Activated CD4-positive, alpha-beta T cell treated with anti-CD3 and anti-CD28 coated beads, Interleukin-2, amount 10 ng/mL, durations not matched to agents 24 days and 14 days (primary cell): ENCODE measurements at regions not wholly inside any gene's neighbourhood (a gene's known extent, or its start where the extent isn't known, plus 50 kb on each side); places are given as distances from the start of the nearest gene placed in this dataset.
A peak's percentile ranks its signal among the peaks of the same experiment; 100 is the strongest.
"Not testable (repeated sequence)": the region's sequence is repeated elsewhere in the genome, so short reads cannot be mapped to it uniquely, and the experiment has no call there.

Experiments
- DNase-seq: peaks from one replicate; pipeline ENCODE4 v3.0.0; 2022
- H3K27ac Mint-ChIP-seq: one replicate; pipeline ENCODE4 v1.8.0; 2022; ENCODE audit warnings: mild to moderate bottlenecking, mixed read lengths
- H3K27me3 Mint-ChIP-seq: one replicate; pipeline ENCODE4 v1.8.0; 2022; ENCODE audit warnings: mixed read lengths
- H3K36me3 Mint-ChIP-seq: one replicate; pipeline ENCODE4 v1.8.0; 2022; ENCODE audit warnings: low read depth, mild to moderate bottlenecking, mixed read lengths
- H3K4me1 Mint-ChIP-seq: one replicate; pipeline ENCODE4 v1.8.0; 2021; ENCODE audit warnings: mixed read lengths
- H3K4me3 Mint-ChIP-seq: one replicate; pipeline ENCODE4 v1.8.0; 2022; ENCODE audit warnings: mild to moderate bottlenecking, moderate library complexity, mixed read lengths
- H3K9me3 Mint-ChIP-seq: one replicate; pipeline ENCODE4 v1.8.0; 2021; ENCODE audit warnings: mixed read lengths
- intact Hi-C: fragments of 100-400 bp; cut with micrococcal nuclease; formaldehyde crosslinking; loops from one replicate; pipeline ENCODE4 v1.15.1; 2023

DNA sequence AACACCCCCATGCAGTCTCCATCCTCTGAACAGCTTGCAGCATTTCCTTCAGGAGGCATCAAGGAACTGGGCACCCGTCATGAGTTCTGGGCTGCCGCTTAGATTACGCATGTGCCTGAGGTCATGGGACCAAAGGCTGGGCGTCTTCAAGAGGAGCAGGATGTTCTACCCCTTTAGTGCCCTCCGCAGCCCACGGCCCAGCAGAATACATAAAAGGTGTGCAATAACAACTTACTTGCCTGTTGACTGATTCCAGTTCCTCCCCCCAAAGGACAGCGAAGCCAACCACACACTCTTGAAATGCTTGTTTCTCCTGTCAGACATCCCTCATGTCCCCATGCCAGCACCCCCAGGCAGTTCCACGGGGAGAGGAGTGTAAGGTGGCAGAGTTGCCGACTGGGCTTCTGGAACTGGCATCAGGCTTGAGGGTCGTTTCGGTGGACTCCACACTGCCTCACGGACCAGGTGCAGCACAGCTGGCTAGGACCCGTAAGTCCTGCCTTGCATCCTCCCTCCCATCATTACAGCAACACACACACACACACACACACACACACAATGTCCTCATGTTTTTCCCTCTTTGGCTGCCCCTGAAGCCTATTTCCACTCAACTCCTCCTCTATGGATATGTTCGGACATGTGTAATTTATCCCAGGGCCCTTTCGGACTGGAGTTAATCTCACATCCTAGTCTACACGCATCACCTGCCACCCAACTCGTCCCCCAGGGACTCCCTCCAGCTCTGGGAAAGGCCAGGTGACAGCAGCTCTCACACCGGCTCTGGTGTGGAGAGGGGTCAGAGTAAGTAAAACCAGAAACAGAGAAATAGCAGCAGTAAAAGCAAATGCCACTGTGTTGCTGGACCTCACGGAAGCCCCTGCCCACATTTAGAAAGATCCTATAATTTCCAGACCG lies 200.7 kb downstream of the BCL11A start:
- Mint-ChIP-seq H3K27me3 (no peaks in the 10 kb centered on the region), H3K4me1 (peaks cover 10% of the 10 kb centered on the region), H3K9me3 (no peaks in the 10 kb centered on the region), H3K36me3 (no peaks in the 10 kb centered on the region), H3K4me3 (no peak overlapping the region), H3K27ac (no peak overlapping the region)
- intact Hi-C loops, result no loop called here
- DNase-seq, result peak; percentile 41

DNA sequence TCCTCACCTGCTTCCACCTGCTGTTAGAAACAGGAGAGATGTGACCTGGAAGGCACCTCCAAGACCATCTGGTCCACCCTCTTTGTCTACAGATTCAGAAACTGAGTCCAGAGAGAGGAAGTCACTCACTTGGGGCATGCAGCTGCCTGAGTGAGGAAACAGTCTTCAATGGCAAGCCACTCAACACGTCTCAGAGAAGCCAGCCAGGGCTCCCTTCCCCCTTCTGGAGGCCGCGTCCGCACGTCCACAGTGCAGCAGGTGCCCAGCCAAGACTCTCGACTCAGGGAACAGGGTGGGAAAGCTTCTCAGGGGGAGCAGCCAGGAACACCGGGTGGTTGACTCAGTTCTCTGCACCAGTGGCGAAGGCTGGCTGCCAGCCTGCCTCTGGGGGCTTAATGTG lies 201.7 kb downstream of the BCL11A start:
- H3K27me3 Mint-ChIP-seq, result peaks cover 3% of the 10 kb centered on the region
- H3K36me3 Mint-ChIP-seq, result no peaks in the 10 kb centered on the region
- peaks cover 10% of the 10 kb centered on the region for H3K4me1 Mint-ChIP-seq
- no peak overlapping the region for H3K4me3 Mint-ChIP-seq
- DNase-seq, result no peak
- no peak overlapping the region for H3K27ac Mint-ChIP-seq
- no peaks in the 10 kb centered on the region for H3K9me3 Mint-ChIP-seq
- intact Hi-C loops, result no loop called here

DNA sequence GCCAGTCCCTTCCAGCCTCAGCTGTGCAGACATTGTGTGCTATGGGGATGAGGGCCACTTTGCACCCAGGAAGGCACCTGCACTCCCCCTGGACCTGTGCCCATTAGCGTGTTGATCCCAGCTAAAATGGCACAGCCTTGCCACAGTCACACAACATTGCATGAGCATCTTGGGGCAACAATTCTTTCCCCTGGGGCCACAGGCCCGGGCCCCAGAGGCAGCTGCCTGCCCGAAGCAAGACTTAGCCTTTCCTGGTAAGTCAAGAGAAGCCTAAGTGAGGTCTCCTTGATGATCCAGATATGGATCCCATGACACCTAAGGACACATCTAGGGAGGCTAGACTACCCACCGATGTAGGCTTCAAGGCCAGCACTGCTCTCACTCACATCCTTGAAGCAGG lies 202.1 kb downstream of the BCL11A start:
- peaks cover 7% of the 10 kb centered on the region for H3K4me1 Mint-ChIP-seq
- H3K4me3 Mint-ChIP-seq, result no peak overlapping the region
- H3K27ac Mint-ChIP-seq, result no peak overlapping the region

DNA sequence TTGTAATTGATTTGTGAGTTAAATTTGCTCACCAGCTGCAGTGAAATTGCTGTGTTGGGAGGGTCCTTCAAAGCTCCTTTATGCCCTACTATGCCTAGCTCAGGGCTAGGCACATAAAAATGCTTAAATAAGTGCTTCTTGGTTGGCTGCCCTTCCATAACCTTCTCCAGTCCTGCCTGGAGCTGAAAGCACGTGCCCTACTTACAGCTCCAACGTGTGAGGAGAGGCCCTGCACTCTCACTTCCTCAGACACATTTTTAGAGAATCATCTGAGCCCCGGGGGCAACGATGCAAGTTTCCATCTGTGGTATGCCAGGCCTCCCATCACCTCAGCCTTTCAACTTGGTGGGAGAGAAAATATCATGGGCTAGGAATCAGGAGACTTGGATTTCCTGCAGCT lies 202.7 kb downstream of the BCL11A start:
- Mint-ChIP-seq H3K27ac (no peak overlapping the region), H3K4me1 (peaks cover 2% of the 10 kb centered on the region), H3K36me3 (no peaks in the 10 kb centered on the region), H3K27me3 (peaks cover 5% of the 10 kb centered on the region), H3K4me3 (no peak overlapping the region), H3K9me3 (no peaks in the 10 kb centered on the region)
- peak; percentile 38 for DNase-seq
- intact Hi-C loops, result no loop called here

More for the DNA sequence above, 202.1 kb downstream of the BCL11A start:
- H3K36me3 Mint-ChIP-seq, result no peaks in the 10 kb centered on the region
- H3K9me3 Mint-ChIP-seq, result no peaks in the 10 kb centered on the region
- intact Hi-C loops, result no loop called here
- peak; percentile 45 for DNase-seq
- H3K27me3 Mint-ChIP-seq, result peaks cover 4% of the 10 kb centered on the region

DNA sequence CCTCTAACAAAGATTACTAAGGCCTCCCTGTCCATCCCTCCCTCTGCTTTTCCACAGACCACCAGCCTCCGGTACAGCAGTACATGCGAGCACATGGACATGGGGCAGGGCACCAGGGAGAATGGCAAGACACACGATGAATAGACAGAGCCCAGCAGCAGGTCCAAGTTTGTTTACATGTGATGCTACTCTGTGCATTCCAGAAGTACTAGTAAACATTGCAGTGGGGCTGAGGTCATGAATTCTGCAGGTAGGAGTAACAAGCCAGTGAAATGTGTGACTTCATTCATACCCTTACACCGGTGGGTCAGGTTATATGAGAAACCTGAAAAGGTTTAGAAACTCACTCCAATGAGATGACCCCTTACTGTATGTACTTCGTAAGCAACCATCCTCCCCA lies 205.7 kb downstream of the BCL11A start:
- Mint-ChIP-seq H3K36me3 (no peaks in the 10 kb centered on the region), H3K27ac (no peak overlapping the region), H3K27me3 (peaks cover 10% of the 10 kb centered on the region), H3K9me3 (no peaks in the 10 kb centered on the region), H3K4me1 (no peaks in the 10 kb centered on the region), H3K4me3 (no peak overlapping the region)
- intact Hi-C loops, result no loop called here
- DNase-seq, result peak; percentile 46

DNA sequence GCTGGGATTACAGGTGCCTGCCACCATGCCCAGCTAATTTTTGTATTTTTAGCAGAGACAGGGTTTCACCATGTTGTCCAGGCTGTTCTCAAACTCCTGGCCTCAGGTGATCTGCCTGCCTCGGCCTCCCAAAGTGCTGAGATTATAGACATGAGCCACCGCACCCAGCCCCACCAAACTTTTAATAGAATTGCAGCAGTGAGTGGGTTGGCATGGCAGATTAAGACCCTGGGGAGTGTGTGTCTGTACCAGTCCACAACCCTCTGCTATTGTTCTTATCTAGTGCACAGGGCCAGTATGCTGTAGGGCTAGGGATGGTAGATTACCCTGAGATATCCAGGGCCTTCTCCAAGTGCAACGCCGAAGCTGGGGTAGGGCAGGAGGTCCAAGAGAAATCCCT lies 211.0 kb downstream of the BCL11A start:
- intact Hi-C loops, result not testable (repeated sequence)

DNA sequence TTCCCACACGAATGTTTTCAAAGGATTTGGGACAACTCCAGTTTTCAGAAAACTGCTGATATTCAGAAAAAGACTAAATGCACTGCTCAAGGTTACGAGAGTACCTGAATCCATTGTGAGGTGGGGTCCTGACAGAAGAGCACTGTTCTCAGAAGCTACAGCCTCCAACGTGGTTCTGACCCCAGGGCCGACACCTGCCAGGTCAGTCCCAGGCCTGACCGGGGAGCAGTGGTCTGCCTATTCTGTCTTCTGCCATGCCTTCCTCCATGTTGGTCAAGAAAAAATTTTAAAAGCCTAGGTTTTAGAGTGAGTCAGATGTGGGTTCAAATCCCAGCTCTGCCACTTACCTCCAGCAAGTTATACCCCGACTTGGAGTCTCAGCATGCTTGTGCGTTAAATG lies 212.3 kb downstream of the BCL11A start:
- no peaks in the 10 kb centered on the region for H3K4me1 Mint-ChIP-seq
- H3K4me3 Mint-ChIP-seq, result no peak overlapping the region
- H3K9me3 Mint-ChIP-seq, result no peaks in the 10 kb centered on the region
- no peak overlapping the region for H3K27ac Mint-ChIP-seq
- no peak for DNase-seq
- H3K36me3 Mint-ChIP-seq, result no peaks in the 10 kb centered on the region
- intact Hi-C loops, result no loop called here
- H3K27me3 Mint-ChIP-seq, result peaks cover 7% of the 10 kb centered on the region

More for the DNA sequence above, 211.0 kb downstream of the BCL11A start:
- H3K27ac Mint-ChIP-seq, DNase-seq, H3K4me1 Mint-ChIP-seq, H3K4me3 Mint-ChIP-seq, H3K36me3 Mint-ChIP-seq, H3K9me3 Mint-ChIP-seq: not testable (repeated sequence)
- peaks cover 12% of the 10 kb centered on the region for H3K27me3 Mint-ChIP-seq

DNA sequence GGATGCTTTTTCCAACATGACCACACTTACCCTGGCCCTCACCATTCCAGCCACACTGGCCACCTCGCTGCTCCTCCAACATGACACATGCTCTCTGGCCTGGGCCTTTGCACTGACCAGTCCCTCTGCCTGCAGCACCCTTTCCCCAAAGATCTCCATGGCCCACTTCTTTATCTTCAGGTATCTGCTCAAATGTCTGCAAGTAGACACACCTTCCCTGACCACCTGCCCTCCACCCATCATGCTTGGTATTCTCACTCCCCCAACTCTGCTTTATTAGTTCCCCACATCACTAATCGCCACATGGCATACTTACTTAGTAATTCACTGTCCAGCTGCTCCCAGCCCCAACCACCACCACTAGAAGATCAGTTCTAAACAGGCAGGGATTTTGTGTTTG lies 214.2 kb downstream of the BCL11A start:
- H3K36me3 Mint-ChIP-seq, result no peaks in the 10 kb centered on the region
- no peak for DNase-seq
- no peak overlapping the region for H3K4me3 Mint-ChIP-seq
- intact Hi-C loops, result no loop called here
- no peaks in the 10 kb centered on the region for H3K4me1 Mint-ChIP-seq
- no peak overlapping the region for H3K27ac Mint-ChIP-seq
- peaks cover 4% of the 10 kb centered on the region for H3K27me3 Mint-ChIP-seq
- no peaks in the 10 kb centered on the region for H3K9me3 Mint-ChIP-seq

DNA sequence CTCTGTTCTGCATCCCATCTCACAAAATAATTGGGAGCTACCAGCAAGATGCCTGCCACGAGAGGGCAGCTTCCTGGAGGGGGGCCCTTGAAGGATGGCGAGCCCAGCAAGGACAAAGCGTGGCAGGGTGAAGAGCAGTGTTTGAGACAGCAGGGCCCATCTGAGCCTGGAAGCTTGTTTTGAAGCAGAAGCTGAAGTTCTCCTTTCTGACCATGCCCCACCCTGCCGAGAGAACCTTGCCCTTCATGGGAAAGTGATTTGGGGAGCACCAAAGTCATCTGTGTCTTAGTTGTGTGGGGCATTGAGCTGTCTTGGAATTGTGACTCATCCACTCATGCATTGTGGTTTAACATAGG lies 216.3 kb downstream of the BCL11A start:
- no peaks in the 10 kb centered on the region for H3K36me3 Mint-ChIP-seq
- DNase-seq, result peak; percentile 18
- H3K27ac Mint-ChIP-seq, result no peak overlapping the region
- H3K4me1 Mint-ChIP-seq, result no peaks in the 10 kb centered on the region
- peaks cover 2% of the 10 kb centered on the region for H3K27me3 Mint-ChIP-seq
- H3K9me3 Mint-ChIP-seq, result no peaks in the 10 kb centered on the region
- no peak overlapping the region for H3K4me3 Mint-ChIP-seq
- intact Hi-C loops, result no loop called here

DNA sequence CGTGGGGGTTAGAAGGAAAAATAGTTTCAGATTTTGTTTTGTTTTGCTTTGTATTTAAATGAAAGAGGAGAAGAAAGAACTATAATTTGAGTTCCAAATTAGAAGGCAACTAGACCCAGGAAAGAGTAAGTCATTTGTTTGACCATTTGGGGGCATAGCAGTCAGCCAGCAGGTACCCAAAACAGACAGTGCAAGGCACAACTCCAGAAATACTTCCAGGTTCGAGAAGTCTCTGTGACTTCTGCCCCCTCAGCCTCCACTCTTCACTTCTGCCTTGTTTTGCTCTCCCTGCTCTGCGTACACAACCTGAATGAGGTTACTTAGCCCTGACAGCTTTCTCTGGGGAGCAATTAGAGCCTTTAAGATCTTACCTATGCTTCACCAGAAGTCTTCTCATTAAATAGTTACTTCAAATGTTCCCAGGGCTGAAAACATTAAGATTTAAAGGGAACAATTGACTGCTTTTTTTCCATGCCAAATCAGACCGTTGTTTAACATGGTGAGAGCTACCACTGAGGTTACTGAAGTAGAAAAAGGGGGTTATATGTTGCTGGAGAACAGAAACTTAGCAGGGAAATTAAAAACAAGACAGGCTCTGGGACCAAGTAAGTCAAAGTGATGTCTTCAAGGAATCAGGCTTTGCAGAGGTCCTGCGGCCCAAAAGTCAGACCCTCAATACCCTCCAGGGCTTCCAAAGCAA lies 216.9 kb downstream of the BCL11A start:
- H3K27me3 Mint-ChIP-seq, result peaks cover 2% of the 10 kb centered on the region
- peak; percentile 38 for DNase-seq
- no peaks in the 10 kb centered on the region for H3K9me3 Mint-ChIP-seq
- H3K4me1 Mint-ChIP-seq, result no peaks in the 10 kb centered on the region
- H3K36me3 Mint-ChIP-seq, result no peaks in the 10 kb centered on the region
- intact Hi-C loops, result no loop called here
- no peak overlapping the region for H3K4me3 Mint-ChIP-seq
- H3K27ac Mint-ChIP-seq, result no peak overlapping the region

DNA sequence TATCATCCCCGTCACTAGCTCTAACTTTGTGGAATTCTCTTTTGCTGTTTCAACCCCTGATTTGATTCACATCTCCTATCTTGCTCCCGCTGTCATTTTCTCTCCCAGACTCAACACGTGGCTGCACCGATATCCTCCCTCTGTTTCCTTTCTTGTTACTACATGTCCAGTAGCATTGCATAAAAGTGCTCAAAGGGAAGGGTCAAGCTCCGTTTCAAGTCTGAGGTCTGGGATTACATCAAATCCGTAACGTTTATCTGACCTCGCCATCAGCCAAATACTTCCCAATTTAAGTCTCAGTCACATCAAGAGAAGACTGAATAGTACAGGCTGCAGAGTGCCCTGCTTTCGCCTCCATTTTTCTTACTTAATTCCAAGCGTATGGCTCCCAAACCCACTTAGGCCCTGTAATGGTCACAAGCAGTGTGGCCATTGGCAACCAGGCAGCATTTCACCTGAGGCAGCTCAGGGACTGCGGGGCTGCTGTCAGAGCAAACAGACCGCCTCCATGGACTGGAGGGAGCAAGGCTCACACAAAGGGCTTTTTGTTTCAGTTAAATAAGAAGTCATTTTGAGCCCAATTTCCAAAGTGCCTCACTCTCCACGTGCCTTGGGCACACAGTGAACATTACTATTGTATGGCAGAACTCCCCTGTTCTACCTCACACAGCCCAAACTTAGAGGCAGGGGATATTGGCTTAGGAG lies 217.8 kb downstream of the BCL11A start:
- no peaks in the 10 kb centered on the region for H3K9me3 Mint-ChIP-seq
- peaks cover 2% of the 10 kb centered on the region for H3K27me3 Mint-ChIP-seq
- no peak overlapping the region for H3K27ac Mint-ChIP-seq
- DNase-seq, result peak; percentile 48
- H3K36me3 Mint-ChIP-seq, result no peaks in the 10 kb centered on the region
- no peaks in the 10 kb centered on the region for H3K4me1 Mint-ChIP-seq
- no peak overlapping the region for H3K4me3 Mint-ChIP-seq
- intact Hi-C loops, result no loop called here

DNA sequence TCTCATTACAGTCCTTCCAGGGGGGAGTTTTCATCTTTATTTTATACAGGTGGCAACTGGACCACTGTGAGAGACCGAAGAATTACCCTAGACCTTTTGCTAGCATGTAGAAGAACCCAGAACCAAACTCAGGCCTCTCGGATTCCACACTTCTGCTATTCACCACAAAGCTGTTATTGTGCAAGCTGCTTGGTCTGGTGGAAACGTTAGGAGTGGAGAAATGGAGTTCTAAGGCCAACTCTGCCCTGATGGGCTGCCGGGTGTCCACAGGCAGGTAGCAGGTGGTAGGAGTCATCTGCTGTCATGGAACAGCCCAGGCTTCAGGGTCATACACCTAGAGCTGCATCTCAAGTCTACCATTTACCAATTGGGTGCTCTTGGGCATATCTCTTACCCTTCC lies 218.8 kb downstream of the BCL11A start:
- intact Hi-C loops, result no loop called here
- H3K4me1 Mint-ChIP-seq, result no peaks in the 10 kb centered on the region
- peak; percentile 25 for DNase-seq
- H3K27me3 Mint-ChIP-seq, result peaks cover 4% of the 10 kb centered on the region
- no peaks in the 10 kb centered on the region for H3K9me3 Mint-ChIP-seq
- no peak overlapping the region for H3K27ac Mint-ChIP-seq
- no peaks in the 10 kb centered on the region for H3K36me3 Mint-ChIP-seq
- no peak overlapping the region for H3K4me3 Mint-ChIP-seq

DNA sequence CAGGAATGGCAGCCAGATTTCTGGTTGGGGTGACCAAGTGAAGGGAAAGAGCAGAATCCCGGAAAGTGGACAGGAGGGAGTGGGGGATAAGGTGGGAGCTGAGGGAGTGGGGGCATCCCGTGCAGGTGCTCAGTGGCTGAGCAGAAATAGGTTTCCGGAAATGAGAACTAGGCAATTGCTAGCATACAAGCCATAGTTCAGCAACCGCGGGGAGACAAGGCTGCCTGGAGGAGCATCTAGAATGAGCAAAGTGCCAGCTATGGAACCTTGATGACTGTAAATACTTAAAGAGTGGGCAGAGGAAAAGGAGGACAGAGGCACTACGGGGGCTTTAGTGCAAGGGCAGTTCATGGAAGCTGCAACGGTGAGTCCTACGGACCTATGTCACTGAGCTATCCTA lies 220.2 kb downstream of the BCL11A start:
- Mint-ChIP-seq H3K27ac (no peak overlapping the region), H3K27me3 (peaks cover 4% of the 10 kb centered on the region), H3K9me3 (no peaks in the 10 kb centered on the region), H3K4me3 (no peak overlapping the region), H3K4me1 (no peaks in the 10 kb centered on the region), H3K36me3 (no peaks in the 10 kb centered on the region)
- intact Hi-C loops, result no loop called here
- DNase-seq, result peak; percentile 23
